IPS DF 4.7 (cell line): ENCODE measurements at regions not wholly inside any gene's neighbourhood (a gene's known extent, or its start where the extent isn't known, plus 50 kb on each side); places are given as distances from the start of the nearest gene placed in this dataset.
A peak's percentile ranks its signal among the peaks of the same experiment; 100 is the strongest.
"Not testable (repeated sequence)": the region's sequence is repeated elsewhere in the genome, so short reads cannot be mapped to it uniquely, and the experiment has no call there.

Experiments used
- DNase-seq: peaks from one replicate; pipeline ENCODE4 v3.0.0-alpha.2; 2013; ENCODE audit warnings: low spot score; ENCODE audit errors: extremely low read depth

- DNase-seq, result no peak
These were observed 212.9 kb upstream of the CMC1 start for GRCh38 chr3:28028554-28028953.

DNA sequence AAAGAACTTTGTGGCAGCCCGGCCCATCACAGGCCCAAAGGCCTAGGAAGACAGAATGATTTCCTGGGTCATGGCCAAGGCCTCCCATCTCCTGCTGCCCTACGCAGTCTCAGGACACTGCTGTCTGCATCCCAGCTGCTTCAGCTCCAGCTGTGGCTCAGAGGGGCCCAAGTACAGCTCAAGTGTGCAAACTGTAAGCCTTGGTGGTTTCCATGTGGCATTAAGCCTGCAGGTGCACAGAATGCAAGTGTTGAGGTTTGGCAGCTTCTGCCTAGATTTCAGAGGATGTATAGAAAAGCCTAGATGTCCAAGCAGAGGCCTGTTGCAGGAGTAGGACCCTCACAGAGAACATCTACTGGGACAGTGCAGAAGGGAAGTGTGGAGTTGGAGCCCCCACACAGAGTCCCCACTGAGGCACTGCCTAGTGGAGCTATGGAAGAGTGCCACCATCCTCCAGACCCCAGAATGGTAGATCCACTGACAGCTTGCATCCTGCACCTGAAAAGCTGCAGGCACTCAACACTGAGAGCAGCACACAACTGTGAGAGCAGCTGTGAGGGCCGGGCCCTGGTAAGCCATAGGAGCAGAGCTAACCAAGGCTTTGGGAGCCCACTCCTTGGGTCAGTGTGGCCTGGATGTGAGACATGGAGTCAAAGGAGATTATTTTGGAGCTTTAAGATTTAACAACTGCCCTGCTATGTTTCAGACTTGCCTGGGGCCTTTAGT is 208.2 kb upstream of the CMC1 start:
- DNase-seq, result no peak

DNA sequence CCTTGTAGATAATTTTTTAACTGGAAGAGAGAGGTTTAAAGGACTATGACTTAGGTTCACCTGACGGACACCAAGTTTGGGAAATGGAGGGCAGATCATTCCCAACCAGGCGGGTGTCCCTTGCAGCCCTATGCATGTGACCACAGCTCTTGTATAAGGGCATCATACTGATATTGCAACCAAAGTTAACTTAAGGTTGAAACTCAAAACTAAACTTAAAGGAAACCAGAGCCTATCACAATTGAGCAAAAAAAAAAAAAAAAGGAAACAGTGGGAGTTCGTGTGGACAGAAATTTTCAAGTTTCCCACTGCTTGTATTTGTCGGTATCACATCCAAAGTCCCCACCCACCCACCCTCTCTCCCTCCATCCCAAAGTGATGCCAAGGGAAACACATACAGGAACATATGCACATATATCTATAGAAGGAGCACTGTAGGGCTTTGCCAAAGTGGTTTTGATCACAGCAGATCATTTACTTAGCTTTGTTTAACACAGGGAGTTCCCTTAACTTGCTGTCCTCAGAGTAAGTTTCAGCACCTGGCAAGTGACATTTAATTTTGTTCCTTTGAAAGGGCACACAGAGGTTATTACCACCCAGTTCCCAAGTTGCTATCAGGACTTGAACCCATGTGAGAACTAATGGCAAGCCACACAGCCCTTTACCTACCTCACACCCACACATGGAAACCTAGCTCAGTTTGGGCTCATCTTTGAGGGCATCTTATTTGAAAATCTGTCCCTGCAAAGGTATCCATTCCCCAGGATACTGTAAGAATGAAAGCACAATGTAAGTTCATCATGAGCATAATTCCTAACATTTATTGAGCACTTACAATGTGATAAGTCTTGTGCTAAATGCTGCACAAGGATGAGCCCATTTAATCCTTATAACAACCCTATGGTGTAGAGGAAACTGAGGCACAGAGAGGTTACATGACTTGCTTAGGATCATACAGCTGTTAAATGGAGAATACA is 204.5 kb upstream of the CMC1 start:
- no peak for DNase-seq

- DNase-seq, result no peak
These were observed 202.2 kb upstream of the CMC1 start for GRCh38 chr3:28039234-28039633.

GRCh38 chr3:28039829-28040228 is 201.6 kb upstream of the CMC1 start:
- DNase-seq, result no peak

- no peak for DNase-seq
These were observed 199.3 kb upstream of the CMC1 start for GRCh38 chr3:28042095-28042635.

DNA sequence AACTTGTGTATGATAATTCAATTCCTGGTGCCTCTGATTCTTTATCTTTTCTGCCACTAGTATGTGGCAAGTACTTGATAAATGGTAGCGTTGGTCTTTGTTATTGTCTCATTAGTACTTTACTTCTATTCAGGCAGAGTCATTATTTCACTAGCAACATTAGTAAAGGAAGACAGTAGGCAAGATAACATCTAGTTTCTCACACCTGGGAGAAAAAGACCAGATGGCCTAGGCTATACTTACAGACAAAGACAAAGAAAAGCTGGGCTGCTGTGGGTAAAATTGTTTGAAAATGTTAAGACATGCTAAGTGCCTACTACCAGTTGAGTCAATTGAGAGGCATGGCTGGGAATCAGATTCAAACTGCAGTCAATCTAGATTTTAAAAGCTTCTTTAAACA is 198.7 kb upstream of the CMC1 start:
- no peak for DNase-seq

GRCh38 chr3:28050120-28050519 is 191.3 kb upstream of the CMC1 start:
- no peak for DNase-seq

DNA sequence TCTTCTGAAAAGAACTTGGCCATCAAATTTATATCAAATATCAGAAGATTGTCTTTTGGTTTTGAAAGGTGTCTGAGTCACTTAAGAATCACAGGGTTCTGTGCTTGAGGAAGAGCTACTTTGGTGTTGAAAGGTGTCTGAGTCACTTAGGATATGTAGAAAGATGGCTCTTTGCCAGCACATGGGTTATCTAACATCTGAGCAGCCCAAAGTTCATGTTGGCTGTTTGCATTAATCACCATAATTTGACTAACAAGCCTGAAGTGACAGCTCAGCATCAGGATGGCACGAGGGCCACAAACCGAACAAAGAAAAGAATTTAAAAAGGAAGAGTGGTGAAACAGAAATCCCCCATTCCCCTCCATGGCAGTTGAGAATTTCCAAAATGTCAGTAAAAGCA is 190.5 kb upstream of the CMC1 start:
- DNase-seq, result no peak

DNA sequence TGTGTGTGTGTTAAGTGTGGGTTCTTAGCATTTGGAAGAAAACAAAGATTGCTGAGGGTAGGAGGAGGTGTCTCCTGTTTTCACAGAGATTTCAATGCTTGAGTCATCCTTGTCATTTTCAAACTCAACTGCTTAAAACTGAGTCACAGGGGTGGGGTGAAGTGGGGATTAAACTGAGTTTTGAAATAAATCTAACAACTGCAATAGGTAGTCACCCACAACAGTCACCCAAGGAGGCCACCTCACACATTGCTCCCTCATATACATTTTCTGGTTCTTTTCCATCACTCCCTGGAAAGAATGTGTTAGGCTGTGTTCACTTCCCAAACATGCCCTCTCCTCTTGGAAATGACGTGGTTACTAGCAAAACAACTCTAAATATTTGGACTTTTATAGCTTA is 187.7 kb upstream of the CMC1 start:
- no peak for DNase-seq

DNA sequence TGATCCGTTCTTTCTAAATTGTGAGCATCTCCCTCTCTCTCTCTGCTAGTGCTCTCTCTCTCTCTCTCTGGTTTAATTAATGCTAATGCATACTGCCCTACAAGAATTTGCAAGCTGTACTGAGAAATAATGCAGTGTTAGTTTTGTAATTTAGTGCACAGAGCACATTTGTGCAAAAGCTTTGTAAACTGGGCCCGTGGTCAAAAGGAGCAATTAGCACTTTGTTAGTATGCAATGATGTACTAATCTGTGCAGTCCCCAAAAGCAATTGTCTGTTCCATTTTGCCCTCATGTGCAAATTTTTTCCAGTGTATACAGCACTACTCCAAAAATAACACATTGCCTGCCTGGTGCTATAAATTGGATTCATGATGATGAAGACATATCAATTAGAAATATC is 184.6 kb upstream of the CMC1 start:
- DNase-seq, result no peak

DNA sequence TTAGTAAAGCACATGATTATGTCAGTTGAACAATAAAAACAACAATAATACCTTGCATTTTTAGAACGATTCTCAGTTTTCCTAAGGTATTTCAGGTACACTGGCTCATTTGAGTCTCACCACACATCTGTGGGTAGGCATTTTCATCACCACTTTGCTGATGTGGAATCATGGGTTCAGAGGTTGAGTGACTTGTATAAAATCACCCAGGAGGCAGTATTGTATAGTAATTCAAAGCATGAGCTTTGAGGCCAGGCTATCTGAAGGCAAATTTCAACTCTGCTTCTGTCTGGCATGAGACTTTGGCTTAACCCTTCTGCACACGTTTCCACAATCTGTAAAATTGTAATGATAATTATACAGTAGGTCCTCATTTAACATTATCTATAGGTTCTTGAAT is 183.9 kb upstream of the CMC1 start:
- no peak for DNase-seq

DNA sequence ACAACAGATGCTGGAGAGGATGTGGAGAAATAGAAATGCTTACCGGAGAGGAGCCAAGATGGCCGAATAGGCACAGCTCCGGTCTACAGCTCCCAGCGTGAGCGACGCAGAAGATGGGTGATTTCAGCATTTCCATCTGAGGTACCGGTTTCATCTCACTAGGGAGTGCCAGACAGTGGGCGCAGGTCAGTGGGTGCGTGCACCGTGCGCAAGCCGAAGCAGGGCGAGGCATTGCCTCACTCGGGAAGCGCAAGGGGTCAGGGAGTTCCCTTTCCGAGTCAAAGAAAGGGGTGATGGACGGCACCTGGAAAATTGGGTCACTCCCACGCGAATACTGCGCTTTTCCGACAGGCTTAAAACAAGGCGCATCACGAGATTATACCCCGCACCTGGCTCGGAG is 182.2 kb upstream of the CMC1 start:
- not testable (repeated sequence) for DNase-seq

GRCh38 chr3:28066020-28066419 is 175.4 kb upstream of the CMC1 start:
- no peak for DNase-seq

DNA sequence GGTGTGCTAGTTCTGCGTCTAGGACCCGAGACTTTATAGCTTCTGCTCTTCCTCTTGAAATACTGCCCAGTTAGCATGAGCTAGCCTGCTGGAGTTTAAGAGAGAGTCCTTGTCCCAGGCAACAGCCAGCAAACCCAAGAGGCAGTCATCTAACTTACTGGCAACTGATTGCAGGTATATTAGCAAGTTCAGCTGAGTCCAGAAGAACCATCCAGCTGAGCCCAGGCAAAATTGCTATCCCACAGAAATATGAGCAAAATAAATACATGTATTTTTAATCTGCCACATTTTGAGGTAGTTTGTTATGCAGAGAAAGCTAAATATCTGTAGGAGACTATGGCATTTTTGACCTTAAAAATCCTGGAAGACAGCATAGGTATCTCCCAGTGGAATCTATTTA is 174.4 kb upstream of the CMC1 start:
- no peak for DNase-seq

DNA sequence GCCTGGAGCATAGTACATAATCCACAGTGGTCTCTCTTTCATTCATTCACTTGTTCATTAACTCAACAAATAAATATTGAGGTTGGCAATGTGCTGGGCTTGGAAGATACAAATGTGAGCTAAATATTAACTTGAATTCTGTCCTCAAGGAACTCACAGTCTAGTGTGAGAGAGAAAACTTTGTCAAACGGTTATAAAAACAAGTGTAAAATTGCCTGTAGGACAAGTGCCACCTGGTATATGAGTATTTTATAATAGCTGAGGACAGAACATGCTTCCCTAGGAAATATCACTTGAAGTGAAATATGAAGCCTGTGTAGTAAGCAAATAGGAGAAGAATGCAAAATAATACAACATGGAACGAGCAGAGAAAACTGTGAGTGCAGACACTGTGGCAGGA is 173.1 kb upstream of the CMC1 start:
- DNase-seq, result no peak

DNA sequence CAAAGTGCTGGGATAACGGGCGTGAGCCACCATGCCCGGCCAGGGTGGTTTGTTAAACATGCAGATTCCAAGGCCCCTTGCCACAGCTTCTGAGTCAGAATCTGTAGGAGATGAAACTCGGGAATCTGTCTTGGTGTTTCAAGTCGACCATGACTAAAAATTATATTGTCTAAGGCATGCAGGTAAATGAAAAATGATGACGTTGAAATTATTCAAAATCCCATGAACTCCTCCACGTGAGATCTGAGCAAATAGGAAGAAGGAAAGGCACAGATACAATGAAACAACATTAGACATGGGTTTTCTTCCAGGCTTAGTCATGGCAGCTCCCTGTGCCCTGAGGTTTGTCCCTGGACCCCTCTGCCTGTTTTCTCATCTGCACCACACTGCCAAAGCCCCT is 172.0 kb upstream of the CMC1 start:
- no peak for DNase-seq

DNA sequence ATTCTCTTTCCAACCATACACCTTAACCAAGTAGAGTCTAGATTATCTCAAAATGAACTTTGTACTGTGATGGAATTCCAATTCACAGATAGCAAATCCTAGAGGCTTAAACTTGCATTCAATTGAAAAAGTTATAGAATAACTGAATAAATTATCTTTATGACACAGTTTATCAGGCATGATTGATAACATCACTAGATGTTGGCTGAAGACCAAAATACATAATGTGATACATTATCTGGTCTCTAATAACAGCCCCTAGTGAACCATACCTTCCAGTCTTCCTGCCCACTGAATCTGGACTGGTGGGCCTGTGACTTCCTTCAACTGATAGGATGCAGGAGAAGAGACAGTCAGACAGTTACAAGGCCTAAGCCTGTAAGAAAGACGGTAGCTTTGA is 165.2 kb upstream of the CMC1 start:
- no peak for DNase-seq

GRCh38 chr3:28077572-28077971 is 163.8 kb upstream of the CMC1 start:
- peak; percentile 19 for DNase-seq

GRCh38 chr3:28078536-28078935 is 162.9 kb upstream of the CMC1 start:
- no peak for DNase-seq

GRCh38 chr3:28080716-28081115 is 160.7 kb upstream of the CMC1 start:
- DNase-seq, result no peak

GRCh38 chr3:28081533-28081947 is 159.9 kb upstream of the CMC1 start:
- DNase-seq, result no peak
